ENCODE measurements at regions not wholly inside any gene's neighbourhood (a gene's known extent, or its start where the extent isn't known, plus 50 kb on each side); places are given as distances from the start of the nearest gene placed in this dataset.

GRCh38 chr13:64723724-64724123 lies 2506.4 kb downstream of the PCDH9 start:
- no peaks in the 10 kb centered on the region for H3K27me3 ChIP-seq (ENCODE audit: low read depth, low read length)
- H2AFZ ChIP-seq (ENCODE audit: low read depth, low read length) = no peak overlapping the region
- H3K79me2 ChIP-seq (ENCODE audit: low read length) = no peaks in the 10 kb centered on the region
- peaks cover 6% of the 10 kb centered on the region for H3K4me1 ChIP-seq (ENCODE audit: low read length)
- no peaks in the 10 kb centered on the region for H3K36me3 ChIP-seq (replicated peaks; ENCODE audit: low read depth, low read length)
- H3K27ac ChIP-seq (ENCODE audit: low read length) = no peak overlapping the region
- H4K20me1 ChIP-seq (ENCODE audit: insufficient read depth, low read length) = no peaks in the 10 kb centered on the region
- TF ChIP-seq, protein P1, sequence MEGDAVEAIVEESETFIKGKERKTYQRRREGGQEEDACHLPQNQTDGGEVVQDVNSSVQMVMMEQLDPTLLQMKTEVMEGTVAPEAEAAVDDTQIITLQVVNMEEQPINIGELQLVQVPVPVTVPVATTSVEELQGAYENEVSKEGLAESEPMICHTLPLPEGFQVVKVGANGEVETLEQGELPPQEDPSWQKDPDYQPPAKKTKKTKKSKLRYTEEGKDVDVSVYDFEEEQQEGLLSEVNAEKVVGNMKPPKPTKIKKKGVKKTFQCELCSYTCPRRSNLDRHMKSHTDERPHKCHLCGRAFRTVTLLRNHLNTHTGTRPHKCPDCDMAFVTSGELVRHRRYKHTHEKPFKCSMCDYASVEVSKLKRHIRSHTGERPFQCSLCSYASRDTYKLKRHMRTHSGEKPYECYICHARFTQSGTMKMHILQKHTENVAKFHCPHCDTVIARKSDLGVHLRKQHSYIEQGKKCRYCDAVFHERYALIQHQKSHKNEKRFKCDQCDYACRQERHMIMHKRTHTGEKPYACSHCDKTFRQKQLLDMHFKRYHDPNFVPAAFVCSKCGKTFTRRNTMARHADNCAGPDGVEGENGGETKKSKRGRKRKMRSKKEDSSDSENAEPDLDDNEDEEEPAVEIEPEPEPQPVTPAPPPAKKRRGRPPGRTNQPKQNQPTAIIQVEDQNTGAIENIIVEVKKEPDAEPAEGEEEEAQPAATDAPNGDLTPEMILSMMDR (IDR thresholded peaks at IDR 0.05; ENCODE audit: low read depth, low read length) = no peak
- TF ChIP-seq EZH2phosphoT487 (IDR thresholded peaks at IDR 0.05; ENCODE audit: low read depth) = no peak
- no peak overlapping the region for H3K9ac ChIP-seq (ENCODE audit: low read length)
- H3K4me3 ChIP-seq (ENCODE audit: low read length) = no peak overlapping the region
- no peaks in the 10 kb centered on the region for H3K9me3 ChIP-seq (ENCODE audit: insufficient read depth, low read length)
- no peak overlapping the region for H3K4me2 ChIP-seq (ENCODE audit: low read length)

DNA sequence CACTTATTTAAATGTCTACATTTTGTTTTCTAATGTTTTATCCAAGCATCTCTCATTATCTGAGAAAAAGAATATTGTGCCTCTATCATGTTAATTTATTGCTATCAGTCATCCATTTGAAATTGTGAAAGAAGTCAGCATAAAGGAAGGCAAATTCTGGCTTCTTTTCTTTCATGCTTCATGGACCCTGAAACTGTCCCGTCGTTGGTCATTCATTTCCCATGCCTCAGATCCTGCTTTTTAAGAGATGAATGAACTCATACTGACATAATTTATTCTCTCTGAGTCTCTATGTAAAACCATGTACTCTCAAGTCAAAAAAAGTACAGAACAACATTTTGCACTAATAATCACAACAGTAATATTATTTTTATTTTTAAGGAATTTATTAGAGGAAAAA lies 2512.0 kb downstream of the PCDH9 start:
- peaks cover 27% of the 10 kb centered on the region for H3K4me1 ChIP-seq (ENCODE audit: low read length)
- no peak overlapping the region for H3K9ac ChIP-seq (ENCODE audit: low read length)
- no peaks in the 10 kb centered on the region for H3K79me2 ChIP-seq (ENCODE audit: low read length)
- H3K4me3 ChIP-seq (ENCODE audit: low read length) = no peak overlapping the region
- H3K27me3 ChIP-seq (ENCODE audit: low read depth, low read length) = no peaks in the 10 kb centered on the region
- no peak overlapping the region for H2AFZ ChIP-seq (ENCODE audit: low read depth, low read length)
- no peak overlapping the region for H3K27ac ChIP-seq (ENCODE audit: low read length)
- H3K9me3 ChIP-seq (ENCODE audit: insufficient read depth, low read length) = no peaks in the 10 kb centered on the region
- H4K20me1 ChIP-seq (ENCODE audit: insufficient read depth, low read length) = no peaks in the 10 kb centered on the region
- no peak for TF ChIP-seq EZH2phosphoT487 (IDR thresholded peaks at IDR 0.05; ENCODE audit: low read depth)
- TF ChIP-seq, protein P1 (IDR thresholded peaks at IDR 0.05; ENCODE audit: low read depth, low read length) = no peak
- no peaks in the 10 kb centered on the region for H3K36me3 ChIP-seq (replicated peaks; ENCODE audit: low read depth, low read length)
- H3K4me2 ChIP-seq (ENCODE audit: low read length) = no peak overlapping the region

DNA sequence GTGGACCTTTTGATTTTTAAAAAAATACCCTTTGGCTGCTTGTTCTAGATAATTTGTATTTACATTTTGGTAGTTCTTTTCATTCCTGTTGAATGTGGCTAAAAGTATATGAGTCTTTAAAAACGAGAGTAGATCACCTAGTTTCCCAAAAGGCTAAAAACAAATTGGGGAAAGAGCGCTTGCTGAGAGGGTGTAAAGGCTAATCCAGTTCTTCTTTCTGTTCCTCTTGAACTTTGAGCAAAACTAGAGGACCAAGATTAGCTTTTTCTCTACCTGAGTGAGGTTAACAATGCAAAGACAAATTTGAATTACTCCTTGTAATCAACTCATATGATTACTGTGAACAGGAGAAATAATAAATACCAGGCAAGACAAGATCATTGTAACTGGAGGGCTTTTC lies 2513.2 kb downstream of the PCDH9 start:
- H3K4me3 ChIP-seq (ENCODE audit: low read length) = peak overlapping the region; percentile 21
- H3K4me1 ChIP-seq (ENCODE audit: low read length) = peaks cover 27% of the 10 kb centered on the region
- H3K27me3 ChIP-seq (ENCODE audit: low read depth, low read length) = no peaks in the 10 kb centered on the region
- H3K9ac ChIP-seq (ENCODE audit: low read length) = no peak overlapping the region
- H3K4me2 ChIP-seq (ENCODE audit: low read length) = peak overlapping the region; percentile 65
- peak overlapping the region; percentile 50 for H2AFZ ChIP-seq (ENCODE audit: low read depth, low read length)
- H4K20me1 ChIP-seq (ENCODE audit: insufficient read depth, low read length) = no peaks in the 10 kb centered on the region
- H3K27ac ChIP-seq (ENCODE audit: low read length) = peak overlapping the region; percentile 43
- no peaks in the 10 kb centered on the region for H3K9me3 ChIP-seq (ENCODE audit: insufficient read depth, low read length)
- no peaks in the 10 kb centered on the region for H3K79me2 ChIP-seq (ENCODE audit: low read length)
- no peaks in the 10 kb centered on the region for H3K36me3 ChIP-seq (replicated peaks; ENCODE audit: low read depth, low read length)
- no peak for TF ChIP-seq EZH2phosphoT487 (IDR thresholded peaks at IDR 0.05; ENCODE audit: low read depth)
- TF ChIP-seq, protein P1 (IDR thresholded peaks at IDR 0.05; ENCODE audit: low read depth, low read length) = no peak

- Histone ChIP-seq H3K9me3 (ENCODE audit: insufficient read depth, low read length) (no peaks in the 10 kb centered on the region), H3K4me2 (ENCODE audit: low read length) (no peak overlapping the region), H3K36me3 (replicated peaks; ENCODE audit: low read depth, low read length) (no peaks in the 10 kb centered on the region), H3K79me2 (ENCODE audit: low read length) (no peaks in the 10 kb centered on the region), H2AFZ (ENCODE audit: low read depth, low read length) (no peak overlapping the region), H3K27me3 (ENCODE audit: low read depth, low read length) (no peaks in the 10 kb centered on the region), H3K9ac (ENCODE audit: low read length) (no peak overlapping the region), H3K4me1 (ENCODE audit: low read length) (no peaks in the 10 kb centered on the region), H4K20me1 (ENCODE audit: insufficient read depth, low read length) (no peaks in the 10 kb centered on the region), H3K4me3 (ENCODE audit: low read length) (no peak overlapping the region), H3K27ac (ENCODE audit: low read length) (no peak overlapping the region)
- TF ChIP-seq, protein P1 (IDR thresholded peaks at IDR 0.05; ENCODE audit: low read depth, low read length) = no peak
Observed at GRCh38 chr13:64709079-64709478, 2521.1 kb downstream of the PCDH9 start.
